NCI-H2029 (cell line): ENCODE measurements at regions not wholly inside any gene's neighbourhood (a gene's known extent, or its start where the extent isn't known, plus 50 kb on each side); places are given as distances from the start of the nearest gene placed in this dataset.

ENCODE experiments used
- DNase-seq: peaks from one replicate; lab custom pipeline; 2025; lab: John Stamatoyannopoulos, UW

DNA sequence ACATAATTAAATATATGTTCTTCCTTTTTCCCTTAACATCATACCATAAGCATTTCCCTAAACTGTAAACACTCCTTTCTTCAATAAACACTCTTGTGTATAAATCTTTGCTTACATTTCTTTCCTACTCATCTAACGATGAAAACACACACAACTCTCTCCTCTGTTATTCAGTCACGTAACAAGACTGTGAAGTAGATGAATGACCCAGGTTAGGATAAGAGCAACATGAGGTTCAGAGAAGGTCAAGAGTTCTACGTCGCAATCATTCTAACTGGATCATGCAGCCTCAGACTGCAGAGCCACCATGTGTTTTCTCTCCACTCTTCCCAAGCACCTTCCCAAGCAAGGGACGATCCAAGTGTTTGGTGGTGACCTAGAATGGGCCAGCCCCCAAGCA, 70.5 kb upstream of the SPTLC1 start:
- no peak for DNase-seq

DNA sequence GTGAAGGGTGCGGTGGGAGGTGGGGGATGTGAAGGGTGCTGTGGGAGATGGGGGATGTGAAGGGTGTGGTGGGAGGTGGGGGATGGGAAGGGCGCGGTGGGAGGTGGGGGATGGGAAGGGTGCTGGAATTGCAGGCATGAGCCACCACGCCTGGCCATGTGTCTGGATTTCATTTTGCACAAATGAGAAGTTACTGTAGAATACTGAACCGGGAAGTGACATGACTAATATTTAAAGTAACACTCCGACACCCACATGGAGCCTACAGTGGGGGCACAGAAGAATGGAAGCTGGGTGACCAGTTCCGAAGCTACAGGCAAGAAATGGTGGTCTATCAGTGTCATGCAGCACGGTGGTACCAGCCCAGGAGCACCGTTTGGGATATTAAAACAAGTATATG, 69.9 kb upstream of the SPTLC1 start:
- no peak for DNase-seq

DNA sequence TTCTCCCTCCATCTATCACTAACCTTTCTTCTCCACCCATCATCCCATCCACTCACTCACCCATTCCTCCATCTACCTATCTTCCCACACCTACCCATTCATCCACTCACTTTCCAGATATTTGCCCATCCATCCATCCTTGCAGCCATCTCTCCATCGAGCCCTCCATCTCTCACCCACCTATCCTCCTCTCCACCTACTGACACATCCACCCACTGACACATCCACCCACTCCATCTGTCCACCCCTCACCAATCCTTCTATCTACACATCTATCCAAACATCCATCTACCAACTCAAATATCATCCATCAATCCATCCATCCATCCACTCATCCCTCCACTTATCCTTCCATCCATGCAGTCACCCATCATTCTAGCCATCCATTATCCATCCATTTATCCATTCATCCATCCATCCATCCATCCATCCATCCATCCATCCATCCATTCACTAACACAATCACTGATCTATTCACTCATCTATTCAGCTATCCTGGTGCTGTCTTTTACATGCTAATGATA, 68.9 kb upstream of the SPTLC1 start:
- DNase-seq: no peak

DNA sequence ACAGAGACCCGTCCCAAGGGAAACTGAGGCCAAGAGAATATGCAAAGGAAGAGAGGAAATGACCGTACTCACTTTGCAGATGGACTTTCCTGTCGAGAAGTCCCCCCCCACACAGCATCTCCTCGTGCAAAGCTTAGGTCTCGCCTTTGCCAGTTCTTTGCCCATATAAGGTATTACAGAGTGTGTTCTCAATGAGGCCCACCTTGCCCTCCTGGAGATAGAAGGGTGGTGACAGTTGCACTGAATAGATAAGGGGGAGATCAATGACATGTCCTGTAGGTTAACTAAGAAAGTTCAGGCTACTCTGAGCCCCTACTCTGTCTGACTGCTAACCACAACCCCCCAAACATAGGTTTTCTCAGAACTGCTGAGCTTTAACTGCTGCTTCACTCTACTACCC, 68.2 kb upstream of the SPTLC1 start:
- no peak for DNase-seq

DNA sequence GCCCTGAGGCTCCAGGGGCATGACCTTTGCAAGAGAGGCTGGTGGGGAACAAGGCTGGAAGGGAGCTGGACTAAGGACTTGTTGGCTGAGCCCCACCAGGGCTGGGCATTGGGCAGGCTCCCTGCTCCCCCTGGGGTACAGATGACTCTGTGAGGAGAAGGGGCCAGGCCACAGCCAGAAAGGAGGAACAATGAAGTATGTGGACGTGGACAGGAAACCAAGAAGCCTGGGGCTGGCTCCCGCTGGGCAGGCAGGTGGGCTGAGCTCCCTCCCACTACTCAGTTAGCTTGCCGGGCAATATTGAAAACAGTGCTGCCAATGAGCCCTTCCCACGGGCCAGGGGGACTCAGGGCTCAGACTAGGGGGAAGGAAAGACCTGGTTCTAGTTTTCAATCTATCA, 66.1 kb upstream of the SPTLC1 start:
- DNase-seq: no peak

DNA sequence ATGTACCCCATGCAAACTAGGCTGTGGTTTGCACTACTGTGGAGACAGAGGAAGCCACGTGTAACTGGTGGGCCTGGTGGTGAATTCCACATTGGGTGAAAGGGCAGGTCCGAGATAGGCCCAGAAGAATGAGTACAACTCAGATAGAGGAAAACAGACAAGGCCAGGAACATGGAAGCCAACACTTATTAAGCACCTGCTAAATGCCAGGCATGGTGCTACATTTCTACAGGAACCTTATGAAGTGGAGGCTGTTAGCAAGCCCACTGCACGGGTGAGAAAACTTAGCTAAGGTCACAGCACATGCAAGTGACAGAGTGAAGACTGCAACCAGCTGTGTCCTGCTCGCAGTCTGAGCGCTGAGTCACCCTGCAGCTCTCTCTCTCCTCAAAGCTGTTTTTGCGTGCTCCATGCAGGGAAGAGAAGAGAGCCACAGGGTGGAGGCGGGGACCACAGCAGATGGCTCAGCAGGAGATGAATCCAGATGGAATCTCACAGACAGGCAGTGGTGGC, 65.5 kb upstream of the SPTLC1 start:
- DNase-seq: no peak

DNA sequence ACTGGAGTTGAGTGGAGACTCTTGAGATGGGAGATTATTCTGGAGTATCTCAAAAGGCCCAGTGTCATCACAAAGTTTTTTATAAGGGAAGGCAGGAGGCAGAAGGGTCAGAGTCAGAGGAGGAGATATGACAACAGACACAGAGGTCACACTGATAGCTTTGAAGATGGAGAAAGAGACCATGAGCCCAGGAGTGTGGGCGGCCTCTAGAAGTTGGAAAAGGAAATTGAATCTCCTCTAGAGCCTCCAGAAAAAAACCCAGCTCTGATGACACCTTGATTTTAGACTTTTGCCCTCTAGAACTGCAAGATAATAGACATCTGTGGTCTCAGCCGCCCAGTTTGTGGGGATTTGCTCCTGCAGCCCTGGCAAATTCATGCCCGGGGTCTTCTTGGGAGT, 64.8 kb upstream of the SPTLC1 start:
- DNase-seq: no peak

DNA sequence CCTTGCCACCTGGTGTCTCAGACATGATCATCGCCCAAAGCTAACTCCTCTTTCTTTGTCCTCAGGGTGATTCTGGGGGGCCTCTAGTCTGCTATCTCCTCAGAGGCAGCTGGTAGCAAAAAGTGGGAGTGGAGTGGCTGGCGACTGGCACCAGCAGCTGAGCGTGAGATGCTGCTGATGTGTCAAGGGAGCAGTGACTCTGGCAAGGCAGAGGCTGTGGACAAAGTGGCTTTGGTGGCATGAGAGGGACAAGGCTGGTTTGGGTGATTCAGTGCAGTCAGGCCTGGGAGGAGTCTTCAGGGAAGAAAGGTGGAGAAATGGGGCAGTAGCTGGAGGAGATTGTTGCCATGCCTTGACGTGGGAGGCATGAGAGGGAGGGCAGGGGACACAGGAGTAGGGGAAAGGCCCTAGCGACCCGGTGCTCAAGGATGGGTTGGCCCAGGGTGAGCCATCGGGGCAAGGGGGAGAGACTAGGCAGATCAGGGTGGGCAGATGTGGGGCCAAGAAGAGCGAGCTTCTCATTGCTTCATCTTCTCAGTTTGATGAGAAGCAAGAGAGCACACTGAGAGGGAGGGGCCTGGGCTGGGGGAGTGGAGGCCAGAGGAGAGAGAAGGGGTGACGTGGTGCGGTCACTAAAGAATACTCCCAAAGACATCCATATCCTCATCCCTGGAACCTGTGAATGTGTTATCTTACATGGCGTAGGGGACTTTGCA, 64.2 kb upstream of the SPTLC1 start:
- no peak for DNase-seq

DNA sequence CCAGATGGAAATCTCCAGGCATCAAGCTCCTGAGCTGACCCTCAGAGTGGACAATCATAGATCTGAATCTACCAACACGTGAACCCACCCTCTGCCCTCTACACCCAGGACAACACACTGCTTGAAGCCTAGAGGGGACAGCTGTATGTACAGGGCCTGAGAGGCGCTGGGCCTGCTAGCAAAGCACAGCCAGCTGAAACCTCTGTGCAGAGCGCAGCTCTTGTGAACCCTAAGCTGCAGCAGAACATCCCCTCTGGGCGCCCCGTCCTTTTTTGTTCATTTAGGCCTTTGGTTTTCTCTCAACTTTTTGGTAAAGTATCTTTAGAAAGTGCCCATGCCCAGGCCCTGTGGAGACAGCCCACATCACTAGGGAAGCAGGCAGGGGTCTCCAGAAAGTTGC, 62.4 kb upstream of the SPTLC1 start:
- DNase-seq: no peak

DNA sequence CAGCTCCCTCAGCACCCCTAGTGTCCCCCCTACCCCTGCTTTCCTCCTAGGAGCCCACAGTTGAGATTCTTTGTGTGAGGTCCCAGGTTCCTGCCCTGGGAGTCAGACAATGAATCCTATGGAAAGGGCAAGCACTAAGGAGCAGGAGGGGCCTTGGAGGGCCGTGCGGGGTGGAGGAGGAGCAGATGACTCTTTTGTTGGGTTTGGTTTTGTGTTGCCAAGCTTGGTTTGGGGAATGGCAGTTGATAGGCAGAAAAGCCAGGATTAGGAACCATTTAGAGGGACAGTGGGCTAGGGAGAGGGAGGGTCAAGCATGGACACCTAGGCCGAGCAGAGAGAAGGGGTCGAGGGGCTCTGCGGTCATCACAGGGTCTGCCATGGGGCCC, 61.6 kb upstream of the SPTLC1 start:
- no peak for DNase-seq

DNA sequence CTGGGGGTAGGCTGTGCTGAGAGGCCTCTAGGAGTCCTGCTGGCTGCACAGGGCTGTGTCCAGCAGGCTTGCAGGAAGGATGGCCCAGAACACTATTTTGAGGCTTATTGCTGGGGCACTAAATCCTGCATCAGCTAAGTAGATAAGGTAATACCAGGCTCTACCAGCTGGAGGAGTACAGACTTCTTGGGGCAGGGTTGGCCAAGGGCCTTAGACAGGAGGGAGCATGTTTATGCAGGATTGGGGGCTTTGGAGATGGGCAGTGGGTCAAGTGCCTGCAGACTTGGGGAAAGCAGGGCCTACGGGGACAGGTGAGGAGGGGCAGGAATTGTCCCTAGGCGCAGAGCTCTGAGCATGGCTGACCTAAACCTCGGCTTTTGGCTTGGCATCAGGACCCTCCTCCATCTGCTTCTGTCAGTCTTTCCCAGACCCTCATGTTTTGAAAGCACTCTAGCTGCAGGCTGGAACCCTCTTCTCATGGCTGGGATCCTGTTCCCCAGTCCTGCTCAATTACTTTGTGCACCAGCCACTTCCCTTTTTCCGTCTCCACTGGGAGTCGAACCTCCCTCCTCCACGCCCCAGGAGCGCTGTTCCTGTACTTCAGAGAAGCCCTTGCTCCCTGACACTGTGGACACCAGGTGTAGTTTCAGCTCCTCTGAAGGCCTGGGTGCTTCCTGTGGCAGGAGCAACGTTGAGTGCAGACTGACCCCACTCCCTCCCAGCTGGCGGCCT, 61.0 kb upstream of the SPTLC1 start:
- no peak for DNase-seq

DNA sequence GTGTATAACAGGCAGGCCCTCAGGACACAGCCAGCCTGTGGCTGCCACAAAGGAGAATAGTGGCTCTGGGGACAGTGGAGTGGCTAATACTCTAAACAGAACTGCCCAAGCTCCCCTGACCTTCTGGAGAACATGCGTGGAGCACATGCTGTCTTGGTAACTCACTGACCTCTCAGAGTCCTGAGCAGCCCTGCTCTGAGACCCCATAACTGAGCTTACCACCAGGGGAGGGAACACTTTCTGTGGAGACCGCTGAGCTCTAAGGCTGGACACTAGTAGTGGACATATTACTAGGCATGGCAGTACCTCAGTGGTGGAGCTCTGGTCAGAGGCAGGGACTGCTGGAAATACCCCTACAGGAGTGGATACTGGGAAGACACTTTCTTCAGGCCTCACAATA, 60.2 kb upstream of the SPTLC1 start:
- DNase-seq: no peak

DNA sequence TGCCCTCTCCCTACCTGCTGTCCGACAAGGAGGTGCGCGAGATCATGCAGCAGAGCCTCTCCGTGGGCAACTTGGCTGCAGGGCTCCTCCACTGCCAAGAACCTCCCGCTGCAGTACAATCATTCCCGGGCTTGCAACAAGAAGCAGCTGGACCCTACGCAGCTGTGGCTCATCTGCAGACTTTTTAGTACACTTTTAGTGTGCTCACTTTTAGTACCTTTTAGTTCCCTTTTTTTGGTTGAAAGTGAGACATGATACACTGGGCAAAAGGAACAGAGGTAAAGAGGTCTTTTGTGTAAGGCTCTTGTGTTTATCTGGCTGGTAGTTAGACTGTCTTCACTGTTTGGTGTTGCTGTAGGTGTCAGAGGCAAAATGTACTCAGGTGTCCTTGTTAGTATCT, 58.1 kb upstream of the SPTLC1 start:
- DNase-seq: no peak

DNA sequence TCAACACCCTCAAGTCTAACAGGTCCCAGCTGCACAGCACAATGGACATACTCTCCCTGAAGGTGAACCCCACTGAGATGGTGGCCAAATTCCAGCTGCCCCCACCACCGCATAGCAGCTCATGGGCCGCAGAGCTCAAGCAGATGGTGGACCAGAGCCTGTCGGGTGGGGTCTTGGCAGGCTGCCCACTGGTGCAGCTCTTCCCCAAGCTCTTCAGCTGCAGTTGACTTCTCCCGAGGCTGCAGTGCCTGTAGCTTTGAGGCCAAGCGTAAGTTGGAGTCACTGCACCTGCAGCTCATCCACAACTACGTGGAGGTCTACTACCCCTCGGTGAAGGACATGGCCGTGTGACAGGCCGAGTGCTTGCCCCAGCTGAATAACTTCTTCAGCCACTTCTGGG, 56.6 kb upstream of the SPTLC1 start:
- no peak for DNase-seq

DNA sequence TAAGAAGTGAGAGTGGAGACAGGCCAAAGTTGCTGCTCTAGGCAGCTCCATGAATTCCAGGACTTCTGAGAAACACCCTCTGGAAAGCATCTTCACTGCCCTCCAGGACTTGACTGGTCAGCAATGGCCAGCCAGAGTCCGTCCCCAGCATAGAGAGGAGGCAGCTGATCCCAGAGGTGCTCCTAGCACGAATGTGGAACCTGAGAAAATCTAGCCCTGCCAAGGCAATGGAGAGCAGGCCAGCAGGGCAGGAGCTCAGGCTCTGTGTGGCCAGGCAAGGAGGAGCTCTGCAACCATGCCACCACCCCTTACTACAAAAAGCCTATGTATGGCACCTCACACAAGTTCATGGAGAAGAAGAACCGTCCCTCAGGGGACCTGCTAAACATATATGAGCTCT, 56.1 kb upstream of the SPTLC1 start:
- DNase-seq: no peak

DNA sequence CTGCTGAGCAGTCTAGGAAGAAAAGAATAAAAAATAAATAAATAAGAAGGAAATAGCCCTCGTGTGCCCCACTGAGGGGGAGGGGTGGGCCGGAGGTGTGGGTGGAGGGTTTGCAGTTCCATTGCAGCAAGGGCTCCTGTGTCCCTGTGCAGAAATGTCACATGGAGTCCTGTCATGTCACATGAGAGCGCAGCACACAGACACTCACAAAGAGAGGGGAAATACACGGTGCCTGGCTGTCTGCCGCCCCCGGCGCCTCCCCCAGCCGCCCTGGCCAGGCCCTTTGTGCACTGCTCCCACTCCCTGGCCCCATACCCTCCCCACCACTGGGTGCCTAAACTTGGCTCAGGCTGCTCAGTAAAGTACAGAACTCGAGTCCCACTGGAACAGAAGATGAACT, 55.6 kb upstream of the SPTLC1 start:
- DNase-seq: no peak

DNA sequence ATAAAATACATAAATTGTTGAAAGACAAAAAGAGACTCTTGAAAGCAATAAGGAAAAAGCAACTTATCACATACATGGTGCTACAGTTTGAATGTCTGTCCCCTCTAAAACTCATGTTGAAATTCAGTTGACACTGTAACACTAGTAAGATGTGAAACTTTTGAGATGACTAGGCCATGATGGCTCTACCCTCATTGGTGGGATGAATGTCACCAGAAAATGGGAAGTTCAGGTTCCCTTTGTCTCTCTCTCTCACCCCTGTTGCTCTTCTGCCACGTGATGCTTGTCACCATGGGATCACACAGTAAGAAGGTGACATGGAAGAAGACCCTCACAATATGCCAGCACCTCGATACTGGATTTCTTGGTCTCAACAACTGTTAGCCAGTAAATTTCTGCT, 50.3 kb upstream of the SPTLC1 start:
- no peak for DNase-seq
